ENCODE measurements at regions not wholly inside any gene's neighbourhood (a gene's known extent, or its start where the extent isn't known, plus 50 kb on each side); places are given as distances from the start of the nearest gene placed in this dataset.

DNA sequence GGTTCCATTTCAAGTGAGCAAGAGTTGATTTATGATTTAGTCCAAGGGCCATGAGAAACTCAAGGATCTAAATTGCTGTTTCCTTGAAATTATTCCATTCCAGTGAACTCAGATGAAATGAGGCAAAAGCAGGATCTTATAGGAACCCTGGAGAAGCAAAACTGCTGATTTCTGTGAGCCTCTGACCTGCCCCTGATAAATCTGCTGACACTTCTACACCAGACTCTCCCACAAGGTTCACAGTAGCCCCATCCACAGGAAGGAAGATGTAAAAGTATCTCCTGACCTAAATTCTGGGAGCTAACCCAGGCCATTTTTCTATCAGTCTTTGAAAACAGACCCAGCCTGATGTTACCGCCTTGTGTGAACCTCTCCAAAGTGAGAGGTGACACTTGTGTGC, 987.6 kb upstream of the AUTS2 start:
- TF ChIP-seq, protein P1, sequence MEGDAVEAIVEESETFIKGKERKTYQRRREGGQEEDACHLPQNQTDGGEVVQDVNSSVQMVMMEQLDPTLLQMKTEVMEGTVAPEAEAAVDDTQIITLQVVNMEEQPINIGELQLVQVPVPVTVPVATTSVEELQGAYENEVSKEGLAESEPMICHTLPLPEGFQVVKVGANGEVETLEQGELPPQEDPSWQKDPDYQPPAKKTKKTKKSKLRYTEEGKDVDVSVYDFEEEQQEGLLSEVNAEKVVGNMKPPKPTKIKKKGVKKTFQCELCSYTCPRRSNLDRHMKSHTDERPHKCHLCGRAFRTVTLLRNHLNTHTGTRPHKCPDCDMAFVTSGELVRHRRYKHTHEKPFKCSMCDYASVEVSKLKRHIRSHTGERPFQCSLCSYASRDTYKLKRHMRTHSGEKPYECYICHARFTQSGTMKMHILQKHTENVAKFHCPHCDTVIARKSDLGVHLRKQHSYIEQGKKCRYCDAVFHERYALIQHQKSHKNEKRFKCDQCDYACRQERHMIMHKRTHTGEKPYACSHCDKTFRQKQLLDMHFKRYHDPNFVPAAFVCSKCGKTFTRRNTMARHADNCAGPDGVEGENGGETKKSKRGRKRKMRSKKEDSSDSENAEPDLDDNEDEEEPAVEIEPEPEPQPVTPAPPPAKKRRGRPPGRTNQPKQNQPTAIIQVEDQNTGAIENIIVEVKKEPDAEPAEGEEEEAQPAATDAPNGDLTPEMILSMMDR (IDR thresholded peaks at IDR 0.05; ENCODE audit: low read length): no peak
- TF ChIP-seq EZH2 (optimal IDR thresholded peaks at IDR 0.05; ENCODE audit: low read depth, low read length) (no peak), EZH2phosphoT487 (IDR thresholded peaks at IDR 0.05; ENCODE audit: low read length) (no peak)
